ENCODE measurements at regions not wholly inside any gene's neighbourhood (a gene's known extent, or its start where the extent isn't known, plus 50 kb on each side); places are given as distances from the start of the nearest gene placed in this dataset.

- Histone ChIP-seq H2BK120ac (replicated peaks; ENCODE audit: low read depth, low read length) (no peak overlapping the region), H3K79me1 (ENCODE audit: low read depth, low read length) (no peaks in the 10 kb centered on the region), H3K23me2 (ENCODE audit: low read depth, low read length) (no peaks in the 10 kb centered on the region), H2BK12ac (ENCODE audit: low read depth, low read length) (no peak overlapping the region), H3K23ac (ENCODE audit: insufficient read length) (no peak overlapping the region), H2AK5ac (ENCODE audit: low read depth, low read length) (no peak overlapping the region), H3K79me2 (ENCODE audit: control insufficient read depth in 1 of 2, insufficient read depth in 2 of 2, low read length in 2 of 2) (no peaks in the 10 kb centered on the region), H3K14ac (ENCODE audit: insufficient read length) (no peak overlapping the region), H2BK5ac (ENCODE audit: low read depth, low read length) (no peak overlapping the region), H4K91ac (replicated peaks; ENCODE audit: insufficient read length, low read length) (no peak overlapping the region), H4K5ac (ENCODE audit: insufficient read length, low read depth, low read length) (no peak overlapping the region), H2AFZ (ENCODE audit: low read length) (no peak overlapping the region), H3K36me3 (ENCODE audit: control insufficient read depth in 2 of 4, insufficient read depth in 4 of 4, low read length in 3 of 4) (no peaks in the 10 kb centered on the region), H3K9me3 (ENCODE audit: insufficient read depth in 2 of 2, low read depth in 1 of 2, low read length in 1 of 2) (no peaks in the 10 kb centered on the region), H2BK15ac (ENCODE audit: low read length) (no peak overlapping the region), H2BK20ac (ENCODE audit: low read length) (no peak overlapping the region), H3K18ac (ENCODE audit: extremely low read depth, low read length) (no peak overlapping the region), H3K9ac (replicated peaks in 1 of 4; ENCODE audit: extremely low read depth in 1 of 4, low read depth in 3 of 4, low read length in 3 of 4) (no peak overlapping the region), H3K27ac (ENCODE audit: low read depth, low read length) (no peak overlapping the region), H3K27me3 (replicated peaks in 1 of 4; ENCODE audit: control insufficient read depth in 3 of 4, extremely low read depth in 1 of 4, insufficient read depth in 3 of 4, low read length in 3 of 4) (no peaks in the 10 kb centered on the region), H3K4me1 (replicated peaks in 1 of 4; ENCODE audit: control insufficient read depth in 3 of 4, insufficient read depth in 4 of 4, low read length in 3 of 4) (no peaks in the 10 kb centered on the region), H3K4ac (replicated peaks; ENCODE audit: insufficient read length, low read depth, low read length) (no peak overlapping the region), H3K56ac (replicated peaks; ENCODE audit: insufficient read length, low read depth, low read length) (peak overlapping the region; percentile 69), H3K4me2 (ENCODE audit: insufficient read depth in 1 of 2, low read depth in 2 of 2, low read length in 2 of 2) (no peak overlapping the region), H4K8ac (ENCODE audit: extremely low read depth, insufficient read depth, low read length) (no peak overlapping the region), H3K4me3 (ENCODE audit: extremely low read depth in 1 of 4, insufficient read depth in 2 of 4, low read depth in 3 of 4, low read length in 4 of 4) (no peak overlapping the region), H4K20me1 (replicated peaks in 1 of 2; ENCODE audit: control insufficient read depth in 1 of 2, insufficient read depth in 2 of 2, low read length in 2 of 2) (no peaks in the 10 kb centered on the region)
- no peak for FAIRE-seq
- no peak for DNase-seq (ENCODE audit: low read depth in 1 of 2, low spot score in 2 of 2)
- POLR2A ChIA-PET (ENCODE audit: partially characterized antibody) = no interaction called here
- CTCF ChIA-PET (ENCODE audit: partially characterized antibody) = no interaction called here
- TF ChIP-seq MAX (IDR thresholded peaks at IDR 0.05) (no peak), GTF2F1 (IDR thresholded peaks at IDR 0.05; ENCODE audit: borderline replicate concordance, low read depth, low read length) (no peak), SUZ12 (IDR thresholded peaks at IDR 0.05; ENCODE audit: low read length) (no peak), TAF7 (optimal IDR thresholded peaks at IDR 0.05; ENCODE audit: borderline replicate concordance, low read depth, low read length) (no peak), BCL11A (IDR thresholded peaks at IDR 0.05; ENCODE audit: low read depth in 2 of 2, low read length in 2 of 2) (no peak)
Observed at GRCh38 chr2:194104687-194105086, 1552.3 kb upstream of the SLC39A10 start.
